ENCODE measurements at regions not wholly inside any gene's neighbourhood (a gene's known extent, or its start where the extent isn't known, plus 50 kb on each side); places are given as distances from the start of the nearest gene placed in this dataset.
A peak's percentile ranks its signal among the peaks of the same experiment; 100 is the strongest.

GRCh38 chr9:109908459-109909390, 128.7 kb downstream of the PALM2AKAP2 start:
- H3K9me3 ChIP-seq: no peaks in the 10 kb centered on the region
- H3K4me1 ChIP-seq: peaks cover 11 to 34% of the 10 kb centered on the region in 2 donors
- no peaks in the 10 kb centered on the region for H3K27me3 ChIP-seq
- H3K4me3 ChIP-seq: no peak overlapping the region
- DNase-seq (no peak), ATAC-seq (no peak)
- intact Hi-C loops (cut with DNase I): loop anchor here in 1 of 2 donors (5.0 kb wide), 2 partner anchors 149 to 244 kb away; no protein-coding TSS in a partner anchor
- H3K36me3 ChIP-seq: no peaks in the 10 kb centered on the region
- TF ChIP-seq CTCF (IDR thresholded peaks at IDR 0.05): no peak
- peak overlapping the region in 1 of 2 donors; percentile 57 for H3K27ac ChIP-seq

- peaks cover 11 to 29% of the 10 kb centered on the region in 2 donors for H3K4me1 ChIP-seq
- no peaks in the 10 kb centered on the region for H3K27me3 ChIP-seq
- no peak for TF ChIP-seq CTCF (IDR thresholded peaks at IDR 0.05)
- H3K4me3 ChIP-seq: no peak overlapping the region
- no peak for DNase-seq
- H3K9me3 ChIP-seq: no peaks in the 10 kb centered on the region
- intact Hi-C loops (cut with DNase I): no loop called here
- peak; percentile 54 for ATAC-seq
- peak overlapping the region in 1 of 2 donors; percentile 82 for H3K27ac ChIP-seq
- H3K36me3 ChIP-seq: no peaks in the 10 kb centered on the region
These were observed 130.9 kb downstream of the PALM2AKAP2 start for GRCh38 chr9:109910671-109911518.

- intact Hi-C loops (cut with DNase I): no loop called here
- DNase-seq (peak in 2 of 4 donors; percentile 68 to 69), ATAC-seq (no peak)
- no peaks in the 10 kb centered on the region for H3K9me3 ChIP-seq
- H3K36me3 ChIP-seq: no peaks in the 10 kb centered on the region
- H3K27ac ChIP-seq: peak overlapping the region; percentile 67 to 82
- H3K4me3 ChIP-seq: no peak overlapping the region
- no peaks in the 10 kb centered on the region for H3K27me3 ChIP-seq
- TF ChIP-seq CTCF (IDR thresholded peaks at IDR 0.05): no peak
- H3K4me1 ChIP-seq: peaks cover 11 to 29% of the 10 kb centered on the region in 2 donors
These were observed 132.1 kb downstream of the PALM2AKAP2 start for GRCh38 chr9:109912082-109912582.

GRCh38 chr9:109912726-109913460, 132.9 kb downstream of the PALM2AKAP2 start:
- no peaks in the 10 kb centered on the region for H3K36me3 ChIP-seq
- no peaks in the 10 kb centered on the region for H3K9me3 ChIP-seq
- ATAC-seq (no peak), DNase-seq (no peak)
- intact Hi-C loops (cut with DNase I): no loop called here
- no peak for TF ChIP-seq CTCF (IDR thresholded peaks at IDR 0.05)
- H3K27ac ChIP-seq: peak overlapping the region; percentile 67 to 82
- H3K27me3 ChIP-seq: no peaks in the 10 kb centered on the region
- peaks cover 11 to 29% of the 10 kb centered on the region in 2 donors for H3K4me1 ChIP-seq
- H3K4me3 ChIP-seq: no peak overlapping the region

Measured in left lung (tissue), 4 donors.